D341Med (cell line): ENCODE measurements at regions not wholly inside any gene's neighbourhood (a gene's known extent, or its start where the extent isn't known, plus 50 kb on each side); places are given as distances from the start of the nearest gene placed in this dataset.
"Not testable (repeated sequence)": the region's sequence is repeated elsewhere in the genome, so short reads cannot be mapped to it uniquely, and the experiment has no call there.

Source experiments
- DNase-seq: peaks from one replicate; pipeline ENCODE4 v3.0.0; 2012; ENCODE audit warnings: low spot score

GRCh38 chr14:29376237-29376636 is 551.4 kb downstream of the PRKD1 start:
- DNase-seq, result no peak

GRCh38 chr14:29380826-29381225 is 546.8 kb downstream of the PRKD1 start:
- no peak for DNase-seq

GRCh38 chr14:29388571-29388970 is 539.1 kb downstream of the PRKD1 start:
- no peak for DNase-seq

- no peak for DNase-seq
These were observed 537.4 kb downstream of the PRKD1 start for GRCh38 chr14:29390081-29390832.

GRCh38 chr14:29391231-29391630 is 536.4 kb downstream of the PRKD1 start:
- DNase-seq, result no peak

GRCh38 chr14:29391801-29392200 is 535.8 kb downstream of the PRKD1 start:
- no peak for DNase-seq

GRCh38 chr14:29392287-29392686 is 535.4 kb downstream of the PRKD1 start:
- no peak for DNase-seq

GRCh38 chr14:29403091-29403490 is 524.6 kb downstream of the PRKD1 start:
- DNase-seq, result no peak

- DNase-seq, result no peak
These were observed 517.1 kb downstream of the PRKD1 start for GRCh38 chr14:29410581-29410980.

- not testable (repeated sequence) for DNase-seq
These were observed 512.7 kb downstream of the PRKD1 start for GRCh38 chr14:29414931-29415330.

- no peak for DNase-seq
These were observed 507.9 kb downstream of the PRKD1 start for GRCh38 chr14:29419736-29420135.

GRCh38 chr14:29421156-29421728 is 506.4 kb downstream of the PRKD1 start:
- DNase-seq, result no peak

GRCh38 chr14:29425705-29426482 is 501.8 kb downstream of the PRKD1 start:
- no peak for DNase-seq

- no peak for DNase-seq
These were observed 485.0 kb downstream of the PRKD1 start for GRCh38 chr14:29442696-29443095.

- no peak for DNase-seq
These were observed 483.4 kb downstream of the PRKD1 start for GRCh38 chr14:29444216-29444615.

- no peak for DNase-seq
These were observed 482.8 kb downstream of the PRKD1 start for GRCh38 chr14:29444805-29445204.

- no peak for DNase-seq
These were observed 480.7 kb downstream of the PRKD1 start for GRCh38 chr14:29446971-29447370.

GRCh38 chr14:29451941-29452340 is 475.7 kb downstream of the PRKD1 start:
- no peak for DNase-seq

- no peak for DNase-seq
These were observed 474.6 kb downstream of the PRKD1 start for GRCh38 chr14:29453045-29453444.

GRCh38 chr14:29454026-29454693 is 473.5 kb downstream of the PRKD1 start:
- no peak for DNase-seq

GRCh38 chr14:29458547-29458946 is 469.1 kb downstream of the PRKD1 start:
- no peak for DNase-seq

- DNase-seq, result no peak
These were observed 468.1 kb downstream of the PRKD1 start for GRCh38 chr14:29459531-29459930.
